Muscle of leg (tissue), 3 donors: ENCODE measurements at regions not wholly inside any gene's neighbourhood (a gene's known extent, or its start where the extent isn't known, plus 50 kb on each side); places are given as distances from the start of the nearest gene placed in this dataset.
"Not testable (repeated sequence)": the region's sequence is repeated elsewhere in the genome, so short reads cannot be mapped to it uniquely, and the experiment has no call there.

Source experiments
- DNase-seq: peaks from one replicate; pipeline ENCODE4 v3.0.0; 2013
- H3K27ac ChIP-seq: one replicate; pipeline ENCODE4 v1.5.1; 2013; ENCODE audit warnings: mild to moderate bottlenecking, low read length, control low read depth
- H3K27me3 ChIP-seq: one replicate; pipeline ENCODE4 v1.6.1; 2013; ENCODE audit warnings: low read length; ENCODE audit not compliant: control insufficient read depth, insufficient read depth
- H3K36me3 ChIP-seq: one replicate; pipeline ENCODE4 v1.6.1; 2013; ENCODE audit warnings: low read length; ENCODE audit not compliant: control insufficient read depth, insufficient read depth
- H3K4me1 ChIP-seq: one replicate; pipeline ENCODE4 v1.6.1; 2013; ENCODE audit warnings: low read length; ENCODE audit not compliant: control insufficient read depth, insufficient read depth
- H3K4me3 ChIP-seq: one replicate; pipeline ENCODE4 v1.5.1; 2013; ENCODE audit warnings: low read length, control low read depth
- H3K9me3 ChIP-seq: replicated peaks from 2 replicates; pipeline ENCODE4 v1.6.1; 2013; ENCODE audit warnings: low read depth, low read length; ENCODE audit not compliant: control insufficient read depth
- WGBS: methylation state at CpG from one replicate; pipeline ENCODE4 v1.1.5; 2013; ENCODE audit warnings: missing lambda C conversion rate; ENCODE audit not compliant: insufficient coverage; 5-methylcytosine and 5-hydroxymethylcytosine counted together

GRCh38 chr5:138640138-138640537, 64.9 kb upstream of the HSPA9 start:
- Histone ChIP-seq H3K4me1 (no peaks in the 10 kb centered on the region), H3K36me3 (no peaks in the 10 kb centered on the region), H3K27me3 (no peaks in the 10 kb centered on the region), H3K27ac (no peak overlapping the region), H3K9me3 (no peaks in the 10 kb centered on the region), H3K4me3 (no peak overlapping the region)
- WGBS: 83% methylated on average over 4 of the region's 5 CpGs
- DNase-seq: no peak

DNA sequence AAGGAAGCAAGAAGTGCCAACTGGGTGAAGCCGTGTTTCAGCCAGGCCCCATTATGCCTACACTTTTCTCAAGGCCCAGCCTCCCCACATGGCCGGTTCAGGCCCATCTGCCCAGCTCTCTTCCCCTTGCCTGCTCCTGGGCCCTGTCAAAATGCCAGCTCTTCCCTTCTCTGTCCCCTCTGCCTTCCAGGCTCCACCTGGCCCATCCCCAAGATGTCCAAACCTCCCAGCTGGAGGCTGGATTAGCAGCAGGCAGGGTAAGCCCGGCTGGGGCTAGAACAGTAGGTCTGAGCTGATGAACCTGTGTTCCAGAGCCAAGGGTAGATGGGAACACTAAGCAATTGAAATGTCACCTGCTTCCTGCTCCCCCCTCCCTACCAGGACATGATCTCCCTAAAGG, 64.1 kb upstream of the HSPA9 start:
- WGBS: 63% methylated on average over 2 of the region's 3 CpGs
- Histone ChIP-seq H3K9me3 (no peaks in the 10 kb centered on the region), H3K27ac (no peak overlapping the region), H3K4me1 (no peaks in the 10 kb centered on the region), H3K27me3 (no peaks in the 10 kb centered on the region), H3K4me3 (no peak overlapping the region), H3K36me3 (no peaks in the 10 kb centered on the region)
- no peak for DNase-seq

GRCh38 chr5:138637256-138637655, 62.1 kb upstream of the HSPA9 start:
- 93% methylated on average over 3 of the region's 4 CpGs for WGBS
- Histone ChIP-seq H3K4me3 (no peak overlapping the region), H3K36me3 (no peaks in the 10 kb centered on the region), H3K9me3 (no peaks in the 10 kb centered on the region), H3K4me1 (no peaks in the 10 kb centered on the region), H3K27me3 (no peaks in the 10 kb centered on the region), H3K27ac (no peak overlapping the region)
- DNase-seq: no peak

DNA sequence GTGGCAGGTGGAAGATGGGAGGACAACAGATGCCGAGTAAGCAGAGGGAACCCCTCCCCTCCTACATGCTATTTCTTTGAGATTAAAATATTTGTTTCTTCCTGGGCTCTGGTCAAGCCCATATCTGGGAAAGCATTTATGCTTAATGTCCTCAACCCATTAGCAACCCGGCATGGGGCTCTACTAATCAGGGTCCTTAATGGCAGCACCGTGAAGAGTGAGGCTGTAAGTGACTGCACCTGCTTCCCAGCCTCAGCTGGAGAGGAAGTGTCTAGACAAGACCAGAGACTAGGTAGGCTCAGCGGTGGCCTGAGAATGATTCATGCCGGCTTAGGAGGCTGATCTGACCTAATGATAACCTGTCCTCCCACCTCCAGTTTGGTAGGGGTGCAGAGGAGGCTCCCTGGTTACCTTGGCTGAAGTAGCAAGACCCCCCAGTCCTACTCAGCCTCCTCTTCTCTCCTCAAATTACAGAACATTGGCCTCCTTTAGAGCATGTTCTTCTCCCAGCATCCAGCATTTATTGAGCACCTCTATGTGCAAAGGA, 61.3 kb upstream of the HSPA9 start:
- Histone ChIP-seq H3K36me3 (no peaks in the 10 kb centered on the region), H3K4me3 (no peak overlapping the region), H3K27me3 (no peaks in the 10 kb centered on the region), H3K4me1 (no peaks in the 10 kb centered on the region), H3K9me3 (no peaks in the 10 kb centered on the region), H3K27ac (no peak overlapping the region)
- 86% methylated on average over 1 of the region's 5 CpGs for WGBS
- DNase-seq: no peak

GRCh38 chr5:138635708-138636107, 60.5 kb upstream of the HSPA9 start:
- no peaks in the 10 kb centered on the region for H3K27me3 ChIP-seq
- no peaks in the 10 kb centered on the region for H3K4me1 ChIP-seq
- H3K36me3 ChIP-seq: no peaks in the 10 kb centered on the region
- no peak overlapping the region for H3K4me3 ChIP-seq
- 60% methylated on average over 1 of the region's 5 CpGs for WGBS
- H3K9me3 ChIP-seq: no peaks in the 10 kb centered on the region
- DNase-seq: no peak
- H3K27ac ChIP-seq: no peak overlapping the region

DNA sequence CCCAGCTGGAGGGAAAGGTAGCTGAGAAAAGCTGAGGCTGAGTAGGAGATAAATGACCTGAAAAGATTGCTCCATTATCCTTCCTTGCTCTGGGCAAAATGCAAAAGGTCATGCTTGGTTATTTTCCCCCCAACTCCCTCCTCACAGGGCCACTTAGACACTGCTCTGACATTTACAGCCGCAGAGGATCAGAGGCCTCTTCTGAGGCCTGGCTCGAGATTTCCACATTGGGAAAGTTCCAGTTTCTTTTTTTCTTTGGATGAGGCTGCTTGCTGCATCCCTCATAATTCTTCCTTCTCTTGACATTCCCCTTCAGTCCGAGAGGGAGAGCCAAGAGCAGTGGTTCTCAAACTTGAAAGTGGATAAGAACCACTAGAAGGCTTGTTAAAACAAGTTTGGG, 60.1 kb upstream of the HSPA9 start:
- H3K4me3 ChIP-seq: no peak overlapping the region
- H3K9me3 ChIP-seq: no peaks in the 10 kb centered on the region
- no peaks in the 10 kb centered on the region for H3K4me1 ChIP-seq
- no peaks in the 10 kb centered on the region for H3K36me3 ChIP-seq
- peak; percentile 74 for DNase-seq
- no peaks in the 10 kb centered on the region for H3K27me3 ChIP-seq
- 40% methylated on average over 1 of the region's 3 CpGs for WGBS
- H3K27ac ChIP-seq: no peak overlapping the region

DNA sequence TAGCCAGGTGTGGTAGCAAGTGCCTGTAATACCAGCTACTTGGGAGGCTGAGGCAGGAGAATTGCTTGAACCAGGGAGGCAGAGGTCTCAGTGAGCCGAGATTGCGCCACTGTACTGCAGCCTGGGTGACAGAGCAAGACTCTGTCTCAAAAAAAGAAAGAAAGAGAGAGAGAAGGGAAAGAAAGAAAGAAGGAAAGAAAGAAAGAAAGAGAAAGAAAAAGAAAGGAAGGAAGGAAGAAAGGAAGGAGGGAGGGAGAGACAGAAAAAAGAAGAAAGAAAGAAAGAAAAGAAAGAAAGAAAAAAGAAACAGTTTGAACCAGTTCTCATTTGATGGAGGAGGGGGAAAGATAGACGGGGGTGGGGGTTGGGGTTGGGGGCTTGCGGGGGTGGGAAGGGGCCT, 59.6 kb upstream of the HSPA9 start:
- WGBS: 88% methylated on average over 2 of the region's 4 CpGs
- H3K4me1 ChIP-seq, H3K4me3 ChIP-seq, H3K27me3 ChIP-seq, DNase-seq, H3K9me3 ChIP-seq, H3K27ac ChIP-seq, H3K36me3 ChIP-seq: not testable (repeated sequence)

DNA sequence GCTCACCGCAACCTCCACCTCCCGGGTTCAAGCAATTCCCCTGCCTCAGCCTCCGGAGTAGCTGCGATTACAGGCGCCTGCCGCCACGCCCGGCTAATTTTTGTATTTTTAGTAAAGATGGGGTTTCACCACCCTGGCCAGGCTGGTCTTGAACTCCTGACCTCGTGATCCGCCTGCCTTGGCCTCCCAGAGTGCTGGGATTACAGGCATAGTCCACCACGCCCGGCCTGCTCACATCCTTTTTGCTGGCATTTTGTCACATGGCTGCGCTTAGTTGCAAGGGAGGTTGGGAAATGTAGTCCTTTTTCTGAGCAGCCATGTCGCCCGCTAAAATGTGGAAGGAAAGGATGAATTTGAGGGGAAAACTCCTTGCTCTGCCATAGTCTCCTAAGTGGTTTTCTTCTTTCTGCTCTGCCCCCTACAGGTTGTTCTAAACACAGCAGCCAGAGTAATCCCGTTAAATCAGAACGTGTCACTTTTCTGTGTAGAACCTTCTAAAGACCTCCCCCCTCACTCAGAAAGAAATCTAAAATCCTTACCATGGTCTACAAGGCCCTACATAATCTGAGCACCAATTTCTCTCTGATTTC, 57.8 kb upstream of the HSPA9 start:
- DNase-seq: peak; percentile 89
- H3K4me1 ChIP-seq: no peaks in the 10 kb centered on the region
- no peak overlapping the region for H3K27ac ChIP-seq
- H3K9me3 ChIP-seq: no peaks in the 10 kb centered on the region
- no peak overlapping the region for H3K4me3 ChIP-seq
- no peaks in the 10 kb centered on the region for H3K27me3 ChIP-seq
- H3K36me3 ChIP-seq: no peaks in the 10 kb centered on the region
- 16% methylated on average over 6 of the region's 17 CpGs for WGBS

DNA sequence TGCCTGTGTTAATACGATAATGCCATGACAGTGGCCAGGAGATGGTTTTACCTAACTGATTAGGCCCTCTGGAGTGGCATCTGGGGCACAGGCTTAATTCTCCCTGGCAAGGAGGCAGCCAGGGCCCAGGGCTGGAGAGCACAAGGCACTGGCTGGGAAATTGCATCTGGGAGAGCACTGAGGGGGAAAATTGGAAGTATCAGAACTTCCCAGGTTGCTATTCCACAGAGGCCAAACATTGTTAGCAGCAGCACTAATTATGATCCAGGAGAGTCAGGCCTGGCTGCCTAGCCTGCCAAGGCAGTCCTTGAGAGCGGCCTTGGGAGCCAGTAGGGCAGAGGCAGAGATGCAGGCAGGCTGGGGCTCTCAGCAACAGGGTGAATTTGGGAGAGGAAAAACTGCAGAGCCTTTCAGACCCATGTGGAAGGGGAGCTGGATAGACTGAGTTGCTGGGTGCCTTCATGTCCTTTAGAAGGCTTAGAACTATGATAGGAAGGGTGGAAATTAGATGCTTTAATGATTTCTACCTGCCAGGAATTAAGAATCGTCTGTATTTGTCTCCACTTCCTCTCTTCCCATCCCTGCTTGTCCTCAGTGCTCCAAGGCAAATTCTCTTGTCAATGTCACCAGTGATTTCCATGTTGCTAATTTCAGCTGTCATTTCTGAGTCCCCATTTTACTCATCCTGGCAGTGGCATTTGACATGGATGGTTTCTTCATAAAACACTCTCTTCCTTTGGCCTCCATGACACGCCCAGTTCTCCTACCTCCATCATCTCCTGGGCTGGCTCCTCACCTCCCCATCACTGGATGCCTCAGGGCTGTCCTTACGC, 56.1 kb upstream of the HSPA9 start:
- DNase-seq: no peak
- WGBS: 92% methylated on average over 5 of the region's 5 CpGs
- H3K27ac ChIP-seq: no peak overlapping the region

GRCh38 chr5:138629392-138629791, 54.2 kb upstream of the HSPA9 start:
- Histone ChIP-seq H3K4me1 (peaks cover 3% of the 10 kb centered on the region), H3K4me3 (no peak overlapping the region), H3K9me3 (no peaks in the 10 kb centered on the region), H3K36me3 (no peaks in the 10 kb centered on the region), H3K27me3 (no peaks in the 10 kb centered on the region), H3K27ac (no peak overlapping the region)
- no peak for DNase-seq
- 67% methylated on average over 2 of the region's 3 CpGs for WGBS

More for the DNA sequence above, 56.1 kb upstream of the HSPA9 start:
- Histone ChIP-seq H3K27me3 (no peaks in the 10 kb centered on the region), H3K4me3 (no peak overlapping the region), H3K36me3 (no peaks in the 10 kb centered on the region), H3K9me3 (no peaks in the 10 kb centered on the region), H3K4me1 (peaks cover under 1% of the 10 kb centered on the region)
